ENCODE measurements at regions not wholly inside any gene's neighbourhood (a gene's known extent, or its start where the extent isn't known, plus 50 kb on each side); places are given as distances from the start of the nearest gene placed in this dataset.
"Not testable (repeated sequence)": the region's sequence is repeated elsewhere in the genome, so short reads cannot be mapped to it uniquely, and the experiment has no call there.

- TF ChIP-seq, protein P1, sequence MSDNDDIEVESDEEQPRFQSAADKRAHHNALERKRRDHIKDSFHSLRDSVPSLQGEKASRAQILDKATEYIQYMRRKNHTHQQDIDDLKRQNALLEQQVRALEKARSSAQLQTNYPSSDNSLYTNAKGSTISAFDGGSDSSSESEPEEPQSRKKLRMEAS (IDR thresholded peaks at IDR 0.05; ENCODE audit: low read depth) = not testable (repeated sequence)
- not testable (repeated sequence) for TF ChIP-seq EZH2phosphoT487 (IDR thresholded peaks at IDR 0.05; ENCODE audit: borderline replicate concordance, low read depth)
These were observed 156.3 kb upstream of the SPRY1 start for GRCh38 chr4:123240286-123240685.

Data from SK-N-SH (cell line).